Mesenchymal stem cell (in vitro differentiated cells and primary cell): ENCODE measurements at regions not wholly inside any gene's neighbourhood (a gene's known extent, or its start where the extent isn't known, plus 50 kb on each side); places are given as distances from the start of the nearest gene placed in this dataset.

Experiments used
- DNase-seq: peaks from one replicate; pipeline ENCODE4 v3.0.0-alpha.2; 2013
- H2AFZ ChIP-seq: one replicate; pipeline ENCODE4 v1.6.1; 2013; ENCODE audit warnings: low read depth, mild to moderate bottlenecking, control low read depth, inconsistent platforms, low read length, moderate library complexity
- H2AK5ac ChIP-seq: 2 replicates; pipeline ENCODE4 v1.6.1; 2013; ENCODE audit warnings: low read length, moderate library complexity, mild to moderate bottlenecking, inconsistent platforms; ENCODE audit not compliant: severe bottlenecking
- H2BK120ac ChIP-seq: one replicate; pipeline ENCODE4 v1.6.1; 2013; ENCODE audit warnings: low read depth, mild to moderate bottlenecking, inconsistent platforms, low read length, moderate library complexity
- H2BK12ac ChIP-seq, 2 experiments: one replicate each; pipeline ENCODE4 v1.6.1; 2013; ENCODE audit warnings: inconsistent platforms in 2 of 2, low read length in 2 of 2, mild to moderate bottlenecking in 2 of 2, moderate library complexity in 2 of 2, control low read depth in 1 of 2
- H2BK15ac ChIP-seq: one replicate; pipeline ENCODE4 v1.6.1; 2013; ENCODE audit warnings: mild to moderate bottlenecking, low read depth, inconsistent platforms; ENCODE audit not compliant: poor library complexity, severe bottlenecking
- H2BK5ac ChIP-seq: 2 replicates; pipeline ENCODE4 v1.6.1; 2013; ENCODE audit warnings: low read depth, mild to moderate bottlenecking, low read length, control low read depth, inconsistent platforms; ENCODE audit not compliant: poor library complexity, severe bottlenecking
- H3K14ac ChIP-seq, 2 experiments: one replicate each; pipeline ENCODE4 v1.6.1; 2013; ENCODE audit warnings: inconsistent platforms in 2 of 2, low read length in 2 of 2, control low read depth in 1 of 2, mild to moderate bottlenecking in 1 of 2, moderate library complexity in 1 of 2
- H3K18ac ChIP-seq, 2 experiments: one replicate each; pipeline ENCODE4 v1.6.1; 2013; ENCODE audit warnings: inconsistent platforms in 2 of 2, low read length in 2 of 2, control low read depth in 1 of 2, low read depth in 1 of 2, mild to moderate bottlenecking in 1 of 2
- H3K23ac ChIP-seq, 2 experiments: one replicate each; pipeline ENCODE4 v1.6.1; 2013; ENCODE audit warnings: inconsistent platforms in 2 of 2, low read length in 2 of 2, mild to moderate bottlenecking in 2 of 2, moderate library complexity in 2 of 2, control low read depth in 1 of 2
- H3K27ac ChIP-seq: 2 replicates; pipeline ENCODE4 v1.5.1; 2013; ENCODE audit warnings: mild to moderate bottlenecking, moderate library complexity, low read length, control low read depth, inconsistent platforms; ENCODE audit not compliant: poor library complexity, severe bottlenecking
- H3K27me3 ChIP-seq, 2 experiments: 2 replicates each; pipeline versions ENCODE4 v1.6.1 to v1.7.0; 2013; ENCODE audit warnings: low read length in 2 of 2, mild to moderate bottlenecking in 2 of 2, moderate library complexity in 2 of 2, control low read depth in 1 of 2, inconsistent platforms in 1 of 2; ENCODE audit not compliant: control insufficient read depth in 1 of 2, insufficient read depth in 1 of 2
- H3K36me3 ChIP-seq, 2 experiments: 2 replicates each; pipeline versions ENCODE4 v1.6.1 to v1.7.0; 2013; ENCODE audit warnings: low read length in 2 of 2, control low read depth in 1 of 2, inconsistent platforms in 1 of 2, low read depth in 1 of 2, mild to moderate bottlenecking in 1 of 2; ENCODE audit not compliant: insufficient read depth in 2 of 2, control insufficient read depth in 1 of 2
- H3K4ac ChIP-seq, 2 experiments: one replicate each; pipeline ENCODE4 v1.6.1; 2013; ENCODE audit warnings: inconsistent platforms in 2 of 2, low read length in 2 of 2, mild to moderate bottlenecking in 2 of 2, moderate library complexity in 2 of 2, control low read depth in 1 of 2, low read depth in 1 of 2
- H3K4me1 ChIP-seq: 2 replicates; pipeline ENCODE4 v1.6.1; 2013; ENCODE audit warnings: low read depth, low read length, control low read depth; ENCODE audit not compliant: control insufficient read depth, insufficient read depth
- H3K4me2 ChIP-seq: 2 replicates; pipeline ENCODE4 v1.6.1; 2013; ENCODE audit warnings: low read length, mild to moderate bottlenecking, inconsistent platforms; ENCODE audit not compliant: poor library complexity, severe bottlenecking
- H3K4me3 ChIP-seq, 2 experiments: 2 replicates each; pipeline versions ENCODE4 v1.5.1 to v1.7.0; 2013; ENCODE audit warnings: low read length in 2 of 2, mild to moderate bottlenecking in 2 of 2, control low read depth in 1 of 2, low read depth in 1 of 2; ENCODE audit not compliant: insufficient read depth in 1 of 2
- H3K79me1 ChIP-seq: replicated peaks from 2 replicates; pipeline ENCODE4 v1.6.1; 2013; ENCODE audit warnings: mild to moderate bottlenecking, control low read depth, low read length, inconsistent platforms; ENCODE audit not compliant: poor library complexity, severe bottlenecking
- H3K9ac ChIP-seq: 2 replicates; pipeline ENCODE4 v1.7.0; 2013; ENCODE audit warnings: mild to moderate bottlenecking, low read length, moderate library complexity
- H3K9me3 ChIP-seq: 2 replicates; pipeline ENCODE4 v1.7.0; 2013; ENCODE audit warnings: mild to moderate bottlenecking, low read length; ENCODE audit not compliant: control insufficient read depth
- H4K8ac ChIP-seq: one replicate; pipeline ENCODE4 v1.6.1; 2013; ENCODE audit warnings: inconsistent platforms, mild to moderate bottlenecking, low read length, moderate library complexity
- H4K91ac ChIP-seq: one replicate; pipeline ENCODE4 v1.6.1; 2013; ENCODE audit warnings: mild to moderate bottlenecking, low read length, inconsistent platforms
- WGBS: methylation state at CpG from one replicate; pipeline ENCODE4 v1.1.7; 2013; ENCODE audit warnings: mixed read lengths; 5-methylcytosine and 5-hydroxymethylcytosine counted together

DNA sequence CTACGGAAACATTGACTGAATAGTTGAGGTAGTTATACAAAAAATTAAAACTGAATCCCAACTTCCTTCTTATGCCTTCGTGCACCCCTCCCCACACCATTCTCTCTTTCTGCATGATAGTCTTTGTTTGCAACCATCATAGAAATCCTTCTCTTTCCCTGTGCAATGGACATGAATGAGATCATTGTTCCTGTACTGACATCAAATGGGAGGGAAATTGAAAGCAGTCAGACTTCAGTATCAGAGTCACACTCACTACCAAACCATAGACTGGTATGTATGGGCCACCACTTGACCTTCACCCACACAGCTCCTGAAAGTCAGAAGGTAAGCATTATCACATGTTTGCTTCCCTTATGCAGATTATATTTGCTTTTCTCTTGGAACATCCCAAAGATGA lies 782.8 kb downstream of the BCL11A start:
- Histone ChIP-seq H3K27ac (no peak overlapping the region), H4K91ac (no peak overlapping the region), H3K36me3 (no peaks in the 10 kb centered on the region), H4K8ac (no peak overlapping the region), H2BK15ac (no peak overlapping the region), H3K18ac (no peak overlapping the region), H2AK5ac (no peak overlapping the region), H3K23ac (no peak overlapping the region), H3K4me1 (no peaks in the 10 kb centered on the region), H3K4ac (no peak overlapping the region), H2BK120ac (no peak overlapping the region), H3K79me1 (no peaks in the 10 kb centered on the region), H3K4me2 (no peak overlapping the region), H2AFZ (no peak overlapping the region), H3K14ac (no peak overlapping the region), H3K9me3 (no peaks in the 10 kb centered on the region), H3K9ac (no peak overlapping the region), H2BK5ac (no peak overlapping the region), H2BK12ac (no peak overlapping the region), H3K4me3 (no peak overlapping the region), H3K27me3 (no peaks in the 10 kb centered on the region)
- WGBS = 57% methylated on average over 1 of the region's 2 CpGs
- no peak for DNase-seq

DNA sequence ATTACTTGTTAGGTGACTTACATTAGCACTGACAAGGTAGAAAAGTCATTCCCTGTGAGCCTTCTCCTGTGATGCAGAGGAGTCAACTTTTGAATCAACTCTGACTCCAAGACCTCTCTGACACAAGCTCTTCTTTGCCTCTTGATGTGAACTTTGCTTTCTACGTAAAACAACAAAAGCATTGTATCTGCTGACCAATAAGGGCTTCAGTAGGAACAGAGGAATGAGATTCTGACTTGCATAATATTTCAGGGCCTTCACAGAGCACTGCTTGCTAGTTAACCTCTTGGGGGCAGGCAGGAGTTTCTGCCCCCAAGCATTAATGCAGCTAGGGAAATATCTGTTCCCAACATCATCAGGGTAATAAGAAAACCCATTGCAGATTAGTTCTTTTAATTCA lies 791.5 kb downstream of the BCL11A start:
- Histone ChIP-seq H3K4me2 (no peak overlapping the region), H3K27ac (no peak overlapping the region), H3K9ac (no peak overlapping the region), H2BK5ac (no peak overlapping the region), H2AFZ (no peak overlapping the region), H3K23ac (no peak overlapping the region), H3K36me3 (no peaks in the 10 kb centered on the region), H3K4ac (no peak overlapping the region), H3K9me3 (no peaks in the 10 kb centered on the region), H2BK12ac (no peak overlapping the region), H2BK15ac (no peak overlapping the region), H4K91ac (no peak overlapping the region), H3K14ac (no peak overlapping the region), H4K8ac (no peak overlapping the region), H3K4me3 (no peak overlapping the region), H3K18ac (no peak overlapping the region), H3K27me3 (no peaks in the 10 kb centered on the region), H2AK5ac (no peak overlapping the region), H3K79me1 (no peaks in the 10 kb centered on the region), H3K4me1 (no peaks in the 10 kb centered on the region), H2BK120ac (no peak overlapping the region)
- no peak for DNase-seq
- WGBS = 63% methylated on average over 1 of the region's 1 CpG

DNA sequence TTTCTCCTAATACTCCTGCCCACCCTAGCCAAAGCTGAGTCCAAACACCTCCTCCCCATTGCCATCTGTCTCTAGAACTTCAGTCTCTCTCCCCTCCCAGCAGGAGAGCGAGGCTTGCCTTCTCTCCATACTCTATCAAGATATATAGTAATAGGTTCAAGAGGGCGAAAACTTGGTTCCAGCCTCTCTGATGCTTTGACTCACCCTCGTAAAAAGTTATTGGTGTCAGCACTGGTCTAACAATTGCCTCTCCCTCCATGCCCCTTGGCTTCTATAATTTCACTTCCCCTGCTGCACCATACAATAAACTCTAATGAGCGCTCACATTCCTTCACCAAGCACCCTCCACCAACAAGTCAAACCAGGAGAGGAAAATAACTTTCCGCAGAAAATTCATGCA lies 797.3 kb downstream of the BCL11A start:
- no peak overlapping the region for H3K9ac ChIP-seq
- 78% methylated on average over 4 of the region's 5 CpGs for WGBS
- H3K4me1 ChIP-seq = no peaks in the 10 kb centered on the region
- no peak overlapping the region for H2BK120ac ChIP-seq
- no peak overlapping the region for H3K18ac ChIP-seq
- H3K14ac ChIP-seq = no peak overlapping the region
- no peaks in the 10 kb centered on the region for H3K36me3 ChIP-seq
- H2BK15ac ChIP-seq = no peak overlapping the region
- H3K4me2 ChIP-seq = no peak overlapping the region
- H2BK12ac ChIP-seq = no peak overlapping the region
- H3K27ac ChIP-seq = no peak overlapping the region
- H2AFZ ChIP-seq = no peak overlapping the region
- H3K23ac ChIP-seq = no peak overlapping the region
- H3K9me3 ChIP-seq = no peaks in the 10 kb centered on the region
- no peak overlapping the region for H3K4me3 ChIP-seq
- no peak overlapping the region for H4K91ac ChIP-seq
- H2BK5ac ChIP-seq = no peak overlapping the region
- no peak overlapping the region for H3K4ac ChIP-seq
- H4K8ac ChIP-seq = no peak overlapping the region
- no peak overlapping the region for H2AK5ac ChIP-seq
- no peak for DNase-seq
- H3K27me3 ChIP-seq = no peaks in the 10 kb centered on the region
- H3K79me1 ChIP-seq = no peaks in the 10 kb centered on the region

DNA sequence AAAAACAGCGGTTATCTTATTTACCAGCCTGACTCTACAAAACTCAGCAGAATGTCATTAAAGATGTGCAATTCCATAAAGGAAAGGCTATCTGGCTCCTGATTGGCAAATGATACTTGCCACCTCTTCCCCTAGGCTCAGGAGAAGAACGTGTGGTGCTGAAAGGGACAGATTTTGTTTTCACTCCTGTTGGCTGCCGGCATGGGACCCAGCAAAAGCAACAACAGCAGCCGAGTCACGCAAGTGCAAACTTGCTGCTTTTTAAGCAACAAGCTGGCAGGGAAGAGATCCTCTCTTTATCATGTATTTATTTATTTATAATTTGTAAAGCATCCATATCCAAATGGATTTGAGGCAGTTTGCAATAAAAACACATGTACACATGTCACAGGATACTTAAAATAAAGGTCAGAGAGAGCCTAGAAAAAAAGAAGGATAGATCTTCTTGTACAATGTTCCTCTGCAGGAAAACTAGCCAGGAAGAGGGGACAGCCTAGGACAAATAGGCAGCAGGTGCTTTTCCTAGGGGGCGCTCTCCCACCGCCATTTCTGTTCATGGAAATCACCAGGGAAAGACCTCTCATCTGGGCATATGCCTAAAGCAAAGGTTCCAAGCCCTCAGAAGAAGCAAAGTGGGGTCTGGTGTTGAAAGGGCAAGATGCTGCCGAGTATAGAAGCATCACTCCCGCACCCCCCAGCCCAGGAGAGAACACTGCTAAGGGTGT lies 799.3 kb downstream of the BCL11A start:
- Histone ChIP-seq H4K8ac (no peak overlapping the region), H3K27ac (no peak overlapping the region), H2BK12ac (no peak overlapping the region), H3K4me3 (no peak overlapping the region), H2AFZ (no peak overlapping the region), H3K9ac (no peak overlapping the region), H3K27me3 (no peaks in the 10 kb centered on the region), H2AK5ac (no peak overlapping the region), H2BK5ac (no peak overlapping the region), H3K4me1 (no peaks in the 10 kb centered on the region), H3K18ac (no peak overlapping the region), H3K9me3 (no peaks in the 10 kb centered on the region), H3K79me1 (no peaks in the 10 kb centered on the region), H3K36me3 (no peaks in the 10 kb centered on the region), H3K14ac (no peak overlapping the region), H2BK120ac (no peak overlapping the region), H3K4ac (no peak overlapping the region), H4K91ac (no peak overlapping the region), H3K4me2 (no peak overlapping the region), H3K23ac (no peak overlapping the region), H2BK15ac (no peak overlapping the region)
- no peak for DNase-seq
- WGBS = 56% methylated on average over 7 of the region's 9 CpGs
